ENCODE measurements at regions not wholly inside any gene's neighbourhood (a gene's known extent, or its start where the extent isn't known, plus 50 kb on each side); places are given as distances from the start of the nearest gene placed in this dataset.
"Not testable (repeated sequence)": the region's sequence is repeated elsewhere in the genome, so short reads cannot be mapped to it uniquely, and the experiment has no call there.

DNA sequence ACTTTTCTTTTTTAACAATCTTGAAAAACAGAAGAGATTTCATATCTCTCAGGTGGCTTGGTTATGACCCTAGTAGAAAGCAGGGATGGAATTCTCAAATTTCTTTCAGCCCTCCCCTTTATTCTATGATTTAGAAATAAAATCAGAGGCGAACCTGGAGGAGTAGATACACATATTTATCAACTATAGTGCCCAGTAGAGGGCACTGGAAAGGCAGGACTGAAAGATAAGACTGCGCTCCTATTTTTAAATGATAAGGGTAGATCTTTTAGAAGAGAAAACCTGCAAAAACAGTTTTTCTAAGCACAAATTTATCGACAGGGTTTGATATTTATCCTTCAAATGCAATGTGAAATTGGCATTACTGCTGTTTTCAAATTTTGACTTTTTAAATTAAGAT lies 1296.6 kb downstream of the EPHA7 start:
- DNase-seq: no peak

DNA sequence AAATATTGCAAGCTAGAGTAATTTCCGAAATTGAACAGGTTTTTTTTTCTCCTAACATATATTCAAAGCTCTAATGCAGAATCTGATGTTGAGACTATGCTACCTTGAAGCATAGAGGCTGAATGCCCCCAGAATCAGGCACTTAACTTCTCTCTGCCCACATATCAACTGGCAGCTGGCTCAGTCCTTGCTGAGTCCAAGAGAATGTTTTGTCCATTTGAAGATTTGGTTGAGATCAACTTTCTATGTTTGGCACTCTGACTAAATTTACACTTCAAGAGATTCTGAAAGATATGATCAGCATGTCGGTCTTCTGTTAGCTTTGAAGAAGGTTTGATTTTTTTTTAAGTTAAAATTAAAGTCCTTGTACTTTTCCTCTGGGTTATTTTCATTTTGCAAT lies 1298.1 kb downstream of the EPHA7 start:
- DNase-seq: no peak

DNA sequence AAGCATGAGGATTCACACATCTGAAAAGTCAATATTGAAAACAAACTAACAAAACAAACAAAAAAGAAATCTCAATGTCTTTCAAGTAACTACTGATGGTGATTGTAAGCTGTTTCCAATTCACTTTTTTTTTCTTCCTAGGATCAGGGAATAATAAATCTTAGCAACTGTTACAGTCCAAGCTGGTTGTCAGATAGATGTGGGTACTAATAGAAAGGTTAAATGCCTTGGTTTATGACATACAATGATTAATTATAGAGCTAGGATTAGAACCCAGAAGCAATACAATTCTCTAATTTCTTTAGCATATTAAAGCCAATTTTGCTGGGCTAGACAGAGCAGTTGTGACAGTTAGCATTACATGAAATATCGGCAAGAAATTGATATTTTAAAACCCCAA lies 1301.6 kb downstream of the EPHA7 start:
- DNase-seq: no peak

DNA sequence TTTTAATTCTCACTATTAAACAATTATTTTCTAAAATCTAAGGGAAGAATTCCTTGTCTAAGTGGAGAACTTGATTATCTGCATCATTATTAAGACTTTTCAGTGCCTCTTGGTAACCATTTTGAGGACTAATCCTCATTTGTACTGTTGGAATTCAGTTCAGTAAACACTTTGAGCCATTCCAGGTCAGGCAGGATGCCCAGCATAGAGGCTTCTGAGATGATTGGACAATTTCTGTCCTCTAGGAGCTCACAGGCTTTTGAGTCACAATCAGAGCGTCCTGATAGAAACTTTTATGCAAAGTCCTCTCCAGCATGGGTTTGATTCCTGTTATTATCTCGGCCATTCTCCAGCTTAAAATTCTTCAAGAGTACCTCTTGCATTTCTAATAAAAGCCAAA lies 1304.6 kb downstream of the EPHA7 start:
- no peak for DNase-seq

DNA sequence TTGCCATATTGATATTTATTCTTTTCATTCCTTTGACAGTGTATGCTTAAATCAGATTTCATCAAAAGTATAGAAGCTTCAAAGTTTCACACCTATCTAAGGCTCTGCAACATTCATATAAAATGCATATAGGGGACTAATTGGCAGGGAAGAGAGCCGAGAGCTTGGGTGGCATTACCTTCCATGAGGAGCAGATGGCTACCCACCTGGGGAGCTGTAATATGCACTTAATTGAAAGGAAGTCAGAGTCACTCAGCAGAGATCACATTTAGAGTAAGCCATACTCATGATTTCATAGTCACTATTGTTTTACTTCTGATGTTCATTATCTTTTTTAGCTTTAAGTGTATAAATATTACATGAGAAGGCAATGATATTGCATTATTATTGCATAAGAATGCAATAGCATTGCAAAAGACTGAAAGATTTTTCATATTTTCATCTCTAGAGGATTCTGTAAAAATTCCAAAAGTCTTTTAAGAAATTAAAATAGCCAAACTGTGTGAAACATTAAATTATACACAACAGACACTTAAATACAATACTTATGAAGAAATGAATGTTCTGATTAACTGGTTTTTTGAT lies 1305.2 kb downstream of the EPHA7 start:
- no peak for DNase-seq

DNA sequence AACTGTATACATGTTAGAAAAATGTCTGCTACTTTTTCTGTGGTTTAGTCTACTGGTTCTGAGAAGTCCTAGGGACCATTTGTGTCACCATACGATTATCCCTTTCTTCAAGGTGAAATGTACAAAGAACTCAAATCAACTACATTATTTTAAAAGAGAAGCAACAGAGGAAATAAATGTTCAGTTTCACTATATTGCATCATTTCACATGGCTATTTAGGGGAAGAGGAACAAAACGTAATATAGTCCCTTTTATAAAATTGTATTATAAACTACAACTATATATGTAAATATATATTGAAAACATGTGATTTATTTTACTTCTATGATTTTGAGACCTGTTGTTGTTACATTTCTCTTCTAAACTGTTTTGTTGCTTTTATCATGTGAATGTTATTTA lies 1308.0 kb downstream of the EPHA7 start:
- no peak for DNase-seq

DNA sequence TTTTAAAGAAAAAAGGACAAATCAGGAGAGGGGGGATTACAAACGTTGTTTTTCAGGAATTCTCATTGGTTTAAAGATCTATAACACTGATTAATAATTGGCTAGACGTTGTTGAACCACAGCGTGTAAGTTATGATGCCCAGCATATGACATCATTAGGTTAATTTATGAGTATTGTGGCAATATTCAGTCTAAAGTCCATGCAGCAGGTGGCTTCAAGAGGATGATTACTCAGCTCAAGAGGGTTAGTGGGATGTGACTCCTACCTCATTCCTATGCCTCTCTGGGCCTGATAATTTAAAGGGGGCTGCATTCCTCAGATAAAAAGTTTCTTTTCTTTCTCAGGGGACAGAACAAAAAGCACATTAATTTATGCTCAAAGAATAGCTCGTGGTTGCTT lies 1309.0 kb downstream of the EPHA7 start:
- peak; percentile 80 for DNase-seq

DNA sequence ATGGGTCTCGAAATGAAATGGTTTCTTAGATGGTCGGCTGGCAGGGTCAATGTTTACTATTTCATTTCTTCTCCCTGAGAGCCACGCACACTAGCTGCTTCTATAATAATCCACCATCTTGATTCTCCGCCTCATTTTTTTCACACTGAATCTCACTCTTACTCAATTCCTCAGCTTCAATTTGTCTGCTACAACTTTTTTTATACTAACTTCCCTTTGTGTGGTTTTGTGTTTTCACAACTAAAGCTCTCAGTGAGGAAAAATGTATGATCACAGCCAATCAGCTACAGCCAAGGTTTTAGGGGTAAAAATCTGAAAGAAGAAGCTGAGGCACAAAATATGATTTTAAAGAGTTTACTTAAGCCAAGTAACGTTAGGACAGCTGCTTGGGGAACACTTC lies 1309.4 kb downstream of the EPHA7 start:
- DNase-seq: no peak

DNA sequence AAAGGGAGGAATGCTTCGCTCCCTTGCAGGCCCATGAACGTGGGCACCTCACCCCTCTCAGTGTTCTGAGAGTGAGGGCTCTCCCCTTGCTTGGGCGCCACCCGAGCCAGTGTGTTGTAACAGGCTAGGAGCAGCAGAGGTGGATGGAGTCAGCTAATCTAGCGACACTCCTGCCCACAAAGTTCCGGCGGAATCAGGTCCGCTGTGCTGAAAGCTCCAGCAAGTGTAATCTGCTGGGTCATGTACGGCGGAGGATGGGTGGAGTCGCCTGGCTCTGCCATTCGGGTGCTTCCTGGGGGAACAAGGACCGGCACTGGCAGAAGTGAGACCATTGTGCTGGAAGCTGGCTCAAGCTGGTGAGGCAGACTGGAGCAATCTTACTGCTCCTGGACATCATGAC lies 1310.1 kb downstream of the EPHA7 start:
- DNase-seq: no peak

DNA sequence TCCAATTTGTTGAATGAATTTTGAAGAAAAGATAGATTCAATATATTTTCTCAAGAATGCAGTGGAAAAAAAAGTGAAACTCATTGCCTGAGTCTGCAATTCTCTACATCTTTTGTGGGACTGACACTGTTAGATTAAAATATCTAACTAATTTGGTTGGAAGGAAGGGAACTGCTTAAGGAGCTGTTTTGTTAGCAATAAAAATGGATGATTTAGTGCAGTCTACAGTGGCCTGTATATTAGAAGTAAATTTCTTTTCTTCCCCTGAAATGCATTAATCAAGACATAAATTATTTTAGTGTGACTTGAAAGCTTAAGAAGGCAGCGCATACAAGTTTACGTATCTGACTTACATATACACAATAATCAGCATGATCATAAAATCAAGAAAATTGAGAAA lies 1332.6 kb downstream of the EPHA7 start:
- no peak for DNase-seq

DNA sequence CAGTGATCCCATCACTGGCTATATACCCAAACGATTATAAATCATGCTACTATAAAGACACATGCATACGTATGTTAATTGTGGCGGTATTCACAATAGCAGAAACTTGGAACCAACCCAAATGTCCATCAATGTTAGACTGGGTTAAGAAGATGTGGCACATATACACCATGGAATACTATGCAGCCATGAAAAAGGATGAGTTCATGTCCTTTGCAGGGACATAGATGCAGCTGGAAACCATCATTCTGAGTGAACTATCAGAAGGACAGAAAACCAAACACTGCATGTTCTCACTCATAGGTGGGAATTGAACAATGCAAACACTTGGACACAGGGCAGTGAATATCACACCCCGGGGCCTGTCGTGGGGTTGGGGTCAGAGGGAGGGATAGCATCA lies 1335.4 kb downstream of the EPHA7 start:
- not testable (repeated sequence) for DNase-seq

DNA sequence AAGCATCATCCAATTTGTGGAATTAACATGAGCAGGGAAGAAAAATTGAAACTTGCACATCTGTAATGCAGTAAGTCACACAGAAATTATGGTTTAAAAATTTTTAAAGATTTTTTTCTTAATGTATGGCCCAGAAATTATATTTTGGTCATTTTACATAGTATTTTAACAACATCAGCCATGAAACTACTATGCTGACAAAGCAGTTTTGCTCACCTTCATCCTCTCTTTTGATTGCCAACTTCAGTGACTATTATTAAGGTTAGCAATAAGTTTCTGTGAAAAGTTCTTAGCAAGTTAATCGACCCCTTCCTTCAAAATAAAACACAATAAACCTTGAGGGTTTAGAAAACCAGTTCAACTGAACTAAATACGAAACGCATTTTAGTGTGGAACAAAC lies 1347.0 kb downstream of the EPHA7 start:
- DNase-seq: no peak

DNA sequence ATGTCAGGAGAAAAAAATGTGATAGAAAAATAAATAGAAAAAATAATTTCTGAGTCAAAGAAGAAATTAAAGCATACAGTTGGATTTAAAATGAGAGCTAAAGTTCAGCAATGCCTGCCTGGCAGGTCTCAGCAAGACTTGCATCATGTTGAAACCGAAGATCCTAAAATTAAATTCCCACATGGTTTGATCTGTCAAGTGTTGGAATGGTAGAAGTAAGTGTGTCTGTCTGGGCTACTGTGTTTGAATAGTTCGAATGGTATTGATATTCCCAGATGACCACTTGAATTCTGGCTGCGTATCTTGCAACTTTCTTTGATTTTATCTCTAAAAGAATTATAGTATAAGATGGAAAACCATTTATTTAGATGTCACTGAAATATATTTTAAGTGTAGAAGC lies 1349.6 kb downstream of the EPHA7 start:
- DNase-seq: no peak

DNA sequence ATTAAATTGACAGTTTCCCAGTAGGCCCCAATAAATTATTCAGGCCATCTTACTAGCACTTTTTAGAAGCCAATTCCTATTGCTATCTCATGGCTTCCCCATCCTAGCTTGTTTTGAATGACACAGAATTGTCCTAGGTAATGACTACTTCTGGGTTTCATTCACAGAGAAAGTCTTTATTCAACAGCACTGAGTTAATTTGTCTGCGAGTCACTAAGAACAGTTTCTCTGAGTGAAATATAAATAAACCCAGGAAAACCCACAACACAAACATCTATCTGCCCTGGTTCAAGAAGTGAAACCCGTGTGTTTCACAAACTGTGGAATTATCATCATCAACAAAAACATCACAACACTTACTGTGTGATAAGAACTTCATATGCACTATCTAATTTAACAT lies 1366.8 kb downstream of the EPHA7 start:
- DNase-seq: no peak

DNA sequence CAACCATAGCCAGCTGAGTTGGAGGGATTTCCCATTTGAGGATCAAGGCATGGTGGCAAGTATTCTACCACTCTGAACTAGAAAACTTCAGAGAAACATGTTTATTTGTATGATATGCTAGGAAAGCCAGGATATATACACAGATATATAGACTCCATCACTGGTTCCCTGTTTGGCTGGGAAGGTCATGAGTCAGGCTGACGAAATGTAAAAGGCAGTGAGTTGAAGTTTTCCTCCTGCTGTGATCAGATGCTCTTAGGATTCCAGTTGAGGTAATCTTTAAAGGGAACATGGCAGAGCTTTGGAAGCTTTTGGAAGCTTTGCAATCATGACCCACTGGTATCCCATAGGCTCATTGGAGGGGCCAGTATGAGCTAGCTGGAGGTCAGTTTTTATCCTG lies 1369.1 kb downstream of the EPHA7 start:
- DNase-seq: no peak

DNA sequence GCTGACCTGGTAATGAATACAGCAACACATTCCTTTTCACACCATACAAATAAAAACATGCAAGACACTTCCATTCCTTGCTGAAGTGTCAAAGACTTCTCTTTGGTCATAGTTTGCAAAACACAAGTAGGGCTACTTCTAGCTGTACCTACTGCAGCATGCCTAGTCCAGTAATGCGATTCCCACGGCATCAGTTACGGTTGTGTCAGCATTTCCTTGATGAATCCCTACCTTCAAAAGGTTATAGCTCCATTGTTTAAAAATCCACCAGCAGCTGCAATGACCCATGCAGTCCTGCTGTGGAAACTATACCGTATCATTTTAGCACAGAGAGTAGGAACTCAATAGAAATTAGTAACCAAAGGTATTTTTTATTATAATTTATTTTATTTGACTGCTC lies 1371.5 kb downstream of the EPHA7 start:
- peak; percentile 6 for DNase-seq

DNA sequence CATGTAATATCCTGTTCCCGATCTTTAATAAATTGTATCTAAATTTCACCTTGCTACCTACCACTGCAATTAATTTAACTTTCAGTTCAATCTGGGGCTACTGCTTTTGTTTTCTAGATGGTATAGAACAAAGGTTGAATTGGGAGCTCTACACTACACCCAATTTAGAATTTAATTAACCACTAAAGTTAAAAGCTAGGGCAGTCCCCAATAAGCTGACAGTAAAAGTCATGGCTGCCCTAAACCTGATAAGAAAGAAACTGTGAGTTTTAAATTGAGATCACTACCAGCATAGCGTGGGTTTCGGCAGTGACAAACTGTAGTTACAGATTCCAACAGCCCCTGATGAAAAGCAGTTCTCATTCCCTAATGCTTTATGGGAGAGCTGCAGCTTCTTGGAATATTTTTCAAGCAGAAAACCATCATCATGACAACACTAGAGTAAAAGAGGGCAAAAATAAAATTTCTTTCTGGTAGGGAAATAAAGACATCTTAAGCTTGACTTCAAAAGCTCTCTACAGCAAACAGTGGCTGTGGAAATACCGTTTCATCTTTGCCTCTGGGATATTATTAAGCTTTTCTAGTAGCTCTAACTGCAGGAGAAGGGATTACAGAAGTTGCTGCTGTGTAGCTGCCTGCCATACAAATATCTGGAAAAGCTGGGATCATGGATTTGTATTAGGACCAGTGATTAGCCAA lies 1372.1 kb downstream of the EPHA7 start:
- no peak for DNase-seq

DNA sequence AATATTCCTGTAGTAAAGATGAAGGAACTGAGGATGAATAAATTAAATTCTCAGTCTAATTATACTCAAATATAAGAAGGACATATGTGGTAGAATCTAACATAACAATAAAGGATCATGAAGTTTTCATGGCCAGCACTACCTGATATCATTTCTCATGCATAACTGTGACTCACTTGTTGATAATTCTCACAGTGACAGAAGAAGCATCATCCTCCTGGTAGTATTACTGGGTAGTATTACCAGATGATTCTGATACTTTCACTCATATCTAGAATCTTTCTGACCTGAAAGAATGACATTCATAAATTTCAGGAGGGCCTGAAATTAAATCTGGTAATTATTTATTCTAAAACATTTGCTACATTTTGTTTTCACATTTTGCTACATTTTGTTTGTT lies 1375.0 kb downstream of the EPHA7 start:
- DNase-seq: no peak

DNA sequence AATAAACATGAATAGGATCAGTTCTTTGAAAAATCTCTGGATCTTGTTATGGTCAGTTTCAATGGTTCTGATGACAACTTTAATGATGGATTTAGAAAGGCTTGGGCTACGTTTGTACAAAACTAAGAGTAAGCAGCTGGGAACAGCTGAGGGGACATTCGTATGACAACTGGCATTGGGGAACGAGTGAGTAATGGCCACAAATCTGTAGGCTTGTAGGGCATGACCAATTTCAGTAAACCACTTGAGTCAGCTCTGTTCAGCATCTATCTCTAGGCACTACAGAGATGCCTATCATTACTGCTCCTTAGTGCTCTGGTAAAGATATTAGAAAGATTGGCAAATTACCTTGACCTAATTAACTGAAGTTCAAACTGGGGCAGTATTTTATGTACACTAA lies 1375.6 kb downstream of the EPHA7 start:
- no peak for DNase-seq

DNA sequence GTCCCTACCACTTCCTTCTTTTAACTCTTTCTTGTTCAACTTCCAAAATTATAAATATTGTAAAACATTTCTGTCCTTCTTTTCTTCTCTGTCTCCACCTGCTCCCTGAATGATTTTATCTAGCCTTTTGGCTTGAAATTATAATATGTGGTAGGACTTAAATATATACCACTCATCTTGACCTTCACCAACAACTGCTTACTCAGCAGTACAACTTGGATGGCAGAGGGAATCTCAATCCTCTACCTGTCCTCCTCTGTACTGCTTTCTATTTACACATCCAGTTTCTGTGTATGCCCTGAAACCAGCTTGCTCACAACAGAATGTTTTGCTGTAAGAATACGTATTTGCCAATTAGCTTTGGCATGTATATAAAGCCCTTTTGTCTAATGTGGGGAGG lies 1392.5 kb downstream of the EPHA7 start:
- no peak for DNase-seq

DNA sequence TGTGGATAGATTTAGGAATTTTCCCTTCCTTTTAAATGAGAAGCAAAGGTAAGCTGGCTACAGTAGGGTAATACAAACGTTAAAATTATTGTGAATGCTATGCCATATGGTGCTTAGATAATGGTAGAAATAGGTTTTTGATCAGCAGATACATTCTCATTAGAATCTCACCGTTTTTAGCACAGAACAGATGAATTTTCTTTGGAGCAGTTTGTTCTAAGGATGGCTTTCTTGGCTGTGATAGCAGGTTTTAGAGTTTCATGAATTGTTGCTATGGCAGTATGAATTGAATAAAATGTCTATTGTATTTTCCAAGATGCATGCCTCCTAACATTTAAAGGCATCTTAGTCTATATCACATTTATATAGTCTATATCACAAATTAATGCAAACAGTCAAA lies 1394.5 kb downstream of the EPHA7 start:
- no peak for DNase-seq

DNA sequence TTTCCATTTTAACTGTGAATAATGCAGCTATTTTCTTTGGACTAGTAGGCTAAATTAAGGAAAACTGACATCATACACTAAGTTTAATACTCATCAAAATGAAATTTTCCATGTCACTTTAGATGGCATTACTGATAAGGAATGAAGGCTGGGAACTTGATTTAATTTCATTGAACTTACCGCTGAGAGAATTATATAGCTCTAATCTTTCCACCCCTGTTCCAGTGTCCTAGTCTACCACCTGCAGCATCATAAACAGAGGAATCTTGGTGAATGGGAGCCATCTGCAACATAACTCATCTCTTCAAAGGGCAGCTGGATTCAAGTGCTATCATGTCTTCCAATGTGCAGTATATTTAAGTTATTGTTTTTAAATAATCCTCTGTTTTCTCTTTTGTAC lies 1395.2 kb downstream of the EPHA7 start:
- no peak for DNase-seq

DNA sequence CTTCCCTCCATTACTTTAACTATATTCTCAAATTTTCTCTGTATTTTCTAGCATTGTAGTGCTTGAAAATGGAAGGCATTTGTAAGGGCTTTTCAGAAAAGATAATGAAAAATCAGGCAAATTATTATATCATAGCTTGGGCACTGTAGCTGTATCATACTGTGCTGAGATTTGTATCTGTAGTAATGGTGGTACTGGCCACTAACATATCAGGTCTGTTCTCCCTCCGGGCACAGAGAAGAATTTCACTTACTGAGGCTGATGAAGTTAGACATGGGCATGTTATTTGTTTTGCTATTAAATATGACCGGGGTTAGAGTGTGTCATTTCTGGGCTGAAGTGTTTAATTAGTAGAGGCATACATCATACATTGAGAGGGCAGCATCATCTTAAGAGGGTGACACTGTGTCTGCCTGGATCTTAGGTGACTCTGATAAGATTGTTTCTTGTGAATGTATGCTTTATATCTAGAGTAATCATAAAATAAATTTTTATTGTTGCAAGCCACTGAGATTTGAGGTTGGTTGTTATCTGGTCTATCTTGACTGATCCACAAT lies 1395.9 kb downstream of the EPHA7 start:
- peak; percentile 27 for DNase-seq

DNA sequence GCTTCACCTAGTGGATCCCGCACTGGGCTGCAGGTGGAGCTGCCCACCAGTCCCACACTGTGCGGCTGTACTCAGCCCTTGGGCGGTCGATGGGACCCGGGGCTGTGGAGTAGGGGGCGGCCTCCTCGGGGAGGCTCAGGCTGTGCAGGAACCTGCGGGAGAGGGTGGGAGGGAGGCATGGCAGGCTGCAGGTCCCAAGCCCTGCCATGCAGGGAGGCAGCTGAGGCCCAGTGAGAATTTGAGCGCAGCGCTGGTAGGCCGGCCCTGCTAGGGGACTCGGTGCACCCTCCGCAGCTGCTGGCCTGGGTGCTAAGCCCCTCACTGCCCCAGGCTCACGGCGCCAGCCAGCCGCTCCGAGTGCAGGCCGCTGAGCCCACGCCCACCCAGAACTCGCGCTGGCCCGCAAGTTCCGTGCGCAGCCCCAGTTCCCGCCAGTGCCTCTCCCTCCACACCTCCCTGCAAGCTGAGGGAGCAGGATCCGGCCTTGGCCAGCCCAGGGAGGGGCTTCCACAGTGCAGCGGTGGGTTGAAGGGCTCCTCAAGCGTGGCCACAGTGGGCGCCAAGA lies 1407.6 kb downstream of the EPHA7 start:
- DNase-seq: no peak
